ENCODE measurements at regions not wholly inside any gene's neighbourhood (a gene's known extent, or its start where the extent isn't known, plus 50 kb on each side); places are given as distances from the start of the nearest gene placed in this dataset.

- H3K9me3 ChIP-seq (ENCODE audit: control insufficient read depth, insufficient read depth, low read length), result peaks cover 5% of the 10 kb centered on the region
- H3K4me1 ChIP-seq (ENCODE audit: control insufficient read depth, insufficient read depth, low read length), result no peaks in the 10 kb centered on the region
- Mint-ChIP-seq H3K36me3 (peaks cover 11% of the 10 kb centered on the region), H3K27ac (no peak overlapping the region), H3K9me3 (peaks cover 20 to 31% of the 10 kb centered on the region in 2 donors), H3K4me1 (no peaks in the 10 kb centered on the region), H3K27me3 (ENCODE audit: low read depth in 2 of 2) (no peaks in the 10 kb centered on the region), H3K4me3 (no peak overlapping the region)
- H3K36me3 ChIP-seq (ENCODE audit: control insufficient read depth, insufficient read depth, low read length), result no peaks in the 10 kb centered on the region
- no peak for TF ChIP-seq CTCF (IDR thresholded peaks at IDR 0.05)
- no peak for ATAC-seq
- no peak overlapping the region for H3K4me3 ChIP-seq (ENCODE audit: low read length)
- DNase-seq, result no peak
- intact Hi-C loops (cut with micrococcal nuclease), result no loop called here
- no peak overlapping the region for H3K27ac ChIP-seq (ENCODE audit: low read length)
- WGBS (ENCODE audit: insufficient coverage), result 87% methylated on average over 10 of the region's 10 CpGs
- H3K27me3 ChIP-seq (ENCODE audit: control insufficient read depth, insufficient read depth, low read length), result no peaks in the 10 kb centered on the region
Observed at GRCh38 chr13:68616600-68617222, 1386.6 kb upstream of the PCDH9 start.

- Mint-ChIP-seq H3K4me1 (no peaks in the 10 kb centered on the region), H3K27ac (no peak overlapping the region), H3K9me3 (peaks cover 10 to 18% of the 10 kb centered on the region in 2 donors), H3K36me3 (no peaks in the 10 kb centered on the region), H3K27me3 (ENCODE audit: low read depth in 2 of 2) (no peaks in the 10 kb centered on the region), H3K4me3 (no peak overlapping the region)
- intact Hi-C loops (cut with micrococcal nuclease), result no loop called here
- DNase-seq (no peak), ATAC-seq (no peak)
- 85% methylated on average over 8 of the region's 8 CpGs for WGBS (ENCODE audit: insufficient coverage)
- no peak overlapping the region for H3K4me3 ChIP-seq (ENCODE audit: low read length)
- no peaks in the 10 kb centered on the region for H3K9me3 ChIP-seq (ENCODE audit: control insufficient read depth, insufficient read depth, low read length)
- H3K27ac ChIP-seq (ENCODE audit: low read length), result no peak overlapping the region
- no peaks in the 10 kb centered on the region for H3K4me1 ChIP-seq (ENCODE audit: control insufficient read depth, insufficient read depth, low read length)
- H3K27me3 ChIP-seq (ENCODE audit: control insufficient read depth, insufficient read depth, low read length), result no peaks in the 10 kb centered on the region
- H3K36me3 ChIP-seq (ENCODE audit: control insufficient read depth, insufficient read depth, low read length), result no peaks in the 10 kb centered on the region
- TF ChIP-seq CTCF (IDR thresholded peaks at IDR 0.05), result no peak
Observed at GRCh38 chr13:68609661-68610060, 1379.5 kb upstream of the PCDH9 start.

- Histone ChIP-seq H3K36me3 (ENCODE audit: control insufficient read depth, insufficient read depth, low read length) (no peaks in the 10 kb centered on the region), H3K9me3 (ENCODE audit: control insufficient read depth, insufficient read depth, low read length) (no peaks in the 10 kb centered on the region), H3K4me1 (ENCODE audit: control insufficient read depth, insufficient read depth, low read length) (no peaks in the 10 kb centered on the region), H3K4me3 (ENCODE audit: low read length) (no peak overlapping the region), H3K27me3 (ENCODE audit: control insufficient read depth, insufficient read depth, low read length) (no peaks in the 10 kb centered on the region), H3K27ac (ENCODE audit: low read length) (no peak overlapping the region)
- ATAC-seq, result no peak
- intact Hi-C loops (cut with micrococcal nuclease), result no loop called here
- Mint-ChIP-seq H3K9me3 (peaks cover 9 to 21% of the 10 kb centered on the region in 2 donors), H3K4me3 (no peak overlapping the region), H3K27ac (no peak overlapping the region), H3K27me3 (ENCODE audit: low read depth in 2 of 2) (no peaks in the 10 kb centered on the region), H3K36me3 (no peaks in the 10 kb centered on the region), H3K4me1 (no peaks in the 10 kb centered on the region)
- TF ChIP-seq CTCF (IDR thresholded peaks at IDR 0.05), result no peak
- DNase-seq, result no peak
Observed at GRCh38 chr13:68608147-68608546, 1378.0 kb upstream of the PCDH9 start.

- Mint-ChIP-seq H3K4me3 (no peak overlapping the region), H3K27ac (no peak overlapping the region), H3K27me3 (ENCODE audit: low read depth in 2 of 2) (no peaks in the 10 kb centered on the region), H3K9me3 (peaks cover 11 to 15% of the 10 kb centered on the region in 2 donors), H3K36me3 (no peaks in the 10 kb centered on the region), H3K4me1 (no peaks in the 10 kb centered on the region)
- TF ChIP-seq CTCF (IDR thresholded peaks at IDR 0.05), result no peak
- ATAC-seq, result no peak
- H3K9me3 ChIP-seq (ENCODE audit: control insufficient read depth, insufficient read depth, low read length), result no peaks in the 10 kb centered on the region
- H3K27me3 ChIP-seq (ENCODE audit: control insufficient read depth, insufficient read depth, low read length), result no peaks in the 10 kb centered on the region
- H3K4me3 ChIP-seq (ENCODE audit: low read length), result no peak overlapping the region
- no peak overlapping the region for H3K27ac ChIP-seq (ENCODE audit: low read length)
- intact Hi-C loops (cut with micrococcal nuclease), result no loop called here
- H3K36me3 ChIP-seq (ENCODE audit: control insufficient read depth, insufficient read depth, low read length), result no peaks in the 10 kb centered on the region
- no peak for DNase-seq
- no peaks in the 10 kb centered on the region for H3K4me1 ChIP-seq (ENCODE audit: control insufficient read depth, insufficient read depth, low read length)
Observed at GRCh38 chr13:68597641-68598040, 1367.5 kb upstream of the PCDH9 start.

All from natural killer cell (primary cell).